Neural progenitor cell (in vitro differentiated cells): ENCODE measurements at regions not wholly inside any gene's neighbourhood (a gene's known extent, or its start where the extent isn't known, plus 50 kb on each side); places are given as distances from the start of the nearest gene placed in this dataset.

Experiments used
- EZH2 ChIP-seq: fragments of 200-600 bp; sonication (generic); IDR thresholded peaks from 2 replicates; pipeline ENCODE4 v1.6.1; 2017; ENCODE audit warnings: antibody characterized with exemption, mild to moderate bottlenecking, moderate library complexity
- EZH2phosphoT487 ChIP-seq: fragments of 200-600 bp; sonication (generic); IDR thresholded peaks from 2 replicates; pipeline ENCODE4 v1.6.1; 2017; ENCODE audit warnings: antibody characterized with exemption
- TF ChIP-seq, protein P1 (sequence below): fragments of 200-600 bp; sonication (generic); IDR thresholded peaks from 2 replicates; pipeline ENCODE4 v1.5.1; 2017; ENCODE audit warnings: antibody characterized with exemption, mild to moderate bottlenecking

DNA sequence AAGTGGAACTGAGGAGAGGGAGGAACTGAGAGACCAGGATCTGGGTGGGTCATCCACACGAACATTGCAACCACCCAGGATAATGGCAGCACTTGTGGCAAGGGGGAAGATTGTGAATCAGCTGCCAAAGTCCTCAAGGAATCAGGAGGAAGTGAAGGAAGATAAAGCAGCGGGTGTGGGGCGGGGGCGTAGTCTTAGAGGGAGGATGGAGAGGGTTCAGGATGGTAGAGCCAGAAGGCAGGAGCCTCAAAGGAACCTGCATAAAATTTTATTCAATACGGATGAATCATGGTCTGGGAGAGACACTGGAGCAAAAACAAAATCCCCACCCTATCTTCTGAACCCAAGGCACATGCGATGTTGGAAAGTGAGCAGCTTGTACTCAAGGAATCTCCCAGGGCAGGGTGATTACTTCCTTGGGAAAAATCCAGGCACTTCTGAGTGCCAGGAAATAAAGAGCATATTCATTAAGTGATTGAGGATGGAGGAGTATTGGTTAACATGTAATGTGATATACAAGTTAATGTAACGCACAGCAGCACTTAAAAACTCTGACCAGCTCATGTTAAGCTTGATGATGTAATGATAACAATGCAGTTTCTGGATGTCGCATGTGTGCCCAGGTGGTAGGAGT, 82.0 kb upstream of the B3GAT2 start:
- TF ChIP-seq EZH2phosphoT487 = no peak
- TF ChIP-seq, protein P1, sequence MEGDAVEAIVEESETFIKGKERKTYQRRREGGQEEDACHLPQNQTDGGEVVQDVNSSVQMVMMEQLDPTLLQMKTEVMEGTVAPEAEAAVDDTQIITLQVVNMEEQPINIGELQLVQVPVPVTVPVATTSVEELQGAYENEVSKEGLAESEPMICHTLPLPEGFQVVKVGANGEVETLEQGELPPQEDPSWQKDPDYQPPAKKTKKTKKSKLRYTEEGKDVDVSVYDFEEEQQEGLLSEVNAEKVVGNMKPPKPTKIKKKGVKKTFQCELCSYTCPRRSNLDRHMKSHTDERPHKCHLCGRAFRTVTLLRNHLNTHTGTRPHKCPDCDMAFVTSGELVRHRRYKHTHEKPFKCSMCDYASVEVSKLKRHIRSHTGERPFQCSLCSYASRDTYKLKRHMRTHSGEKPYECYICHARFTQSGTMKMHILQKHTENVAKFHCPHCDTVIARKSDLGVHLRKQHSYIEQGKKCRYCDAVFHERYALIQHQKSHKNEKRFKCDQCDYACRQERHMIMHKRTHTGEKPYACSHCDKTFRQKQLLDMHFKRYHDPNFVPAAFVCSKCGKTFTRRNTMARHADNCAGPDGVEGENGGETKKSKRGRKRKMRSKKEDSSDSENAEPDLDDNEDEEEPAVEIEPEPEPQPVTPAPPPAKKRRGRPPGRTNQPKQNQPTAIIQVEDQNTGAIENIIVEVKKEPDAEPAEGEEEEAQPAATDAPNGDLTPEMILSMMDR = no peak
- no peak for TF ChIP-seq EZH2
